Neuronal stem cell (in vitro differentiated cells): ENCODE measurements at regions not wholly inside any gene's neighbourhood (a gene's known extent, or its start where the extent isn't known, plus 50 kb on each side); places are given as distances from the start of the nearest gene placed in this dataset.

ENCODE experiments used
- DNase-seq: peaks from one replicate; pipeline ENCODE4 v3.0.0-alpha.2; 2013; ENCODE audit warnings: low spot score
- H2AFZ ChIP-seq: one replicate; pipeline ENCODE4 v1.6.1; 2013; ENCODE audit warnings: mild to moderate bottlenecking, low read length, inconsistent platforms
- H2AK5ac ChIP-seq: 2 replicates; pipeline ENCODE4 v1.6.1; 2013; ENCODE audit warnings: low read depth, mild to moderate bottlenecking, inconsistent platforms, low read length, moderate library complexity, mixed read lengths
- H2BK120ac ChIP-seq: 2 replicates; pipeline ENCODE4 v1.6.1; 2013; ENCODE audit warnings: low read depth, mild to moderate bottlenecking, inconsistent platforms, low read length, moderate library complexity, mixed read lengths
- H2BK12ac ChIP-seq: one replicate; pipeline ENCODE4 v1.6.1; 2013; ENCODE audit warnings: low read length, inconsistent platforms
- H2BK15ac ChIP-seq: 2 replicates; pipeline ENCODE4 v1.6.1; 2013; ENCODE audit warnings: mild to moderate bottlenecking, low read length, inconsistent platforms, mixed read lengths
- H2BK5ac ChIP-seq: one replicate; pipeline ENCODE4 v1.6.1; 2013; ENCODE audit warnings: inconsistent platforms, mild to moderate bottlenecking, low read length, moderate library complexity
- H3K14ac ChIP-seq: one replicate; pipeline ENCODE4 v1.6.1; 2013; ENCODE audit warnings: low read length, inconsistent platforms
- H3K18ac ChIP-seq: 2 replicates; pipeline ENCODE4 v1.6.1; 2013; ENCODE audit warnings: low read length, inconsistent platforms
- H3K23ac ChIP-seq: 2 replicates; pipeline ENCODE4 v1.6.1; 2013; ENCODE audit warnings: low read depth, mild to moderate bottlenecking, mixed read lengths, low read length, inconsistent platforms; ENCODE audit not compliant: poor library complexity
- H3K27ac ChIP-seq: replicated peaks from 3 replicates; pipeline ENCODE4 v1.5.1; 2013; ENCODE audit warnings: low read length, inconsistent platforms
- H3K27me3 ChIP-seq, 3 experiments: 2 replicates each; pipeline ENCODE4 v1.6.1; 2013; ENCODE audit warnings: low read length in 3 of 3, mild to moderate bottlenecking in 2 of 3, inconsistent platforms in 1 of 3, low read depth in 1 of 3, mixed read lengths in 1 of 3, moderate library complexity in 1 of 3; ENCODE audit not compliant: control insufficient read depth in 3 of 3, insufficient read depth in 3 of 3
- H3K36me3 ChIP-seq, 2 donors: replicated peaks in 1 of 2; 2 replicates each; pipeline ENCODE4 v1.6.1; 2013; ENCODE audit warnings: low read length in 2 of 2; ENCODE audit not compliant: control insufficient read depth in 2 of 2, insufficient read depth in 2 of 2
- H3K4ac ChIP-seq: 2 replicates; pipeline ENCODE4 v1.6.1; 2013; ENCODE audit warnings: inconsistent platforms, mild to moderate bottlenecking, low read length, moderate library complexity
- H3K4me1 ChIP-seq, 2 donors: 1 replicate in 1 of 2; 2 replicates in 1 of 2; pipeline ENCODE4 v1.6.1; 2013; ENCODE audit warnings: low read length in 2 of 2, low read depth in 1 of 2; ENCODE audit not compliant: control insufficient read depth in 2 of 2, insufficient read depth in 1 of 2
- H3K4me2 ChIP-seq: one replicate; pipeline ENCODE4 v1.6.1; 2013; ENCODE audit warnings: mild to moderate bottlenecking, low read length, inconsistent platforms; ENCODE audit not compliant: insufficient read depth, poor library complexity, severe bottlenecking
- H3K4me3 ChIP-seq, 2 donors: 2 replicates each; pipeline ENCODE4 v1.5.1; 2013; ENCODE audit warnings: low read length in 2 of 2, mild to moderate bottlenecking in 2 of 2, inconsistent platforms in 1 of 2, moderate library complexity in 1 of 2
- H3K79me1 ChIP-seq: one replicate; pipeline ENCODE4 v1.6.1; 2013; ENCODE audit warnings: low read depth, mild to moderate bottlenecking, inconsistent platforms, low read length, moderate library complexity
- H3K9ac ChIP-seq: one replicate; pipeline ENCODE4 v1.6.1; 2013; ENCODE audit warnings: mild to moderate bottlenecking, low read depth, low read length, inconsistent platforms; ENCODE audit not compliant: poor library complexity
- H3K9me3 ChIP-seq, 2 donors: replicated peaks in 1 of 2; 2 replicates each; pipeline versions ENCODE3 to v1.6.1; 2013; ENCODE audit warnings: low read length in 2 of 2, mild to moderate bottlenecking in 2 of 2, inconsistent platforms in 1 of 2, low read depth in 1 of 2, mixed read lengths in 1 of 2, moderate library complexity in 1 of 2; ENCODE audit not compliant: control insufficient read depth in 2 of 2, insufficient read depth in 1 of 2
- H4K8ac ChIP-seq: one replicate; pipeline ENCODE4 v1.6.1; 2013; ENCODE audit warnings: low read depth, mild to moderate bottlenecking, inconsistent platforms, low read length, moderate library complexity
- H4K91ac ChIP-seq: one replicate; pipeline ENCODE4 v1.6.1; 2013; ENCODE audit warnings: low read length, low read depth, mild to moderate bottlenecking, inconsistent platforms; ENCODE audit not compliant: poor library complexity
- WGBS, 2 donors: extraction: QIAGEN DNeasy Blood & Tissue Kit; methylation state at CpG; one replicate each; pipeline ENCODE4 v1.1.7; 2013; ENCODE audit warnings: missing lambda C conversion rate in 2 of 2, mixed read lengths in 1 of 2; ENCODE audit not compliant: insufficient read length in 2 of 2, insufficient replicate concordance in 1 of 2; ENCODE audit errors: extremely low coverage in 2 of 2; 5-methylcytosine and 5-hydroxymethylcytosine counted together

DNA sequence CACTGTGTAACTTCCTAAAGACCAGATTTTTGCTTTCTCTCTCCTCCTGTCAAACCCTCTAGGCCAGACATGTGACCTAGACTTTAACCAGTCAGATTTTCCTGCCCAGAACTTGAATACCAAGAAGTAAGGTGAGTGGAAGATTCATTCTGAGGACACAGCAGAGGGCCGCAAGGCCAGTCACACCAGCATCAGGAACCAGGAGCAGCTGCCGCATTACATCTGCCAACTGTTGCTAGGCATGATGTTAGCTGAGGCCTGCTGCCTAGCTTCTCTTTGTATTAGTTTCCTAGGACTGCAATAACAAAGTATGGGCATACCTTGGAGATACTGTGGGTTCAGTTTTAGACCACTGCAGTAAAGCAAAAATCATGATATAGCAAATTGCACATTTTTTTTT, 101.9 kb upstream of the BMP4 start:
- WGBS, 2 donors, result no CpG with 5 or more reads among the region's 2 CpGs
- Histone ChIP-seq H3K36me3 (no peaks in the 10 kb centered on the region), H2AK5ac (no peak overlapping the region), H4K8ac (no peak overlapping the region), H3K4me2 (no peak overlapping the region), H3K27me3 (no peaks in the 10 kb centered on the region), H3K4me3 (no peak overlapping the region), H2AFZ (no peak overlapping the region), H3K4me1 (no peaks in the 10 kb centered on the region), H3K4ac (no peak overlapping the region), H3K14ac (no peak overlapping the region), H3K23ac (no peak overlapping the region), H3K9ac (no peak overlapping the region), H4K91ac (no peak overlapping the region), H3K27ac (no peak overlapping the region), H3K79me1 (no peaks in the 10 kb centered on the region), H3K9me3 (no peaks in the 10 kb centered on the region), H2BK120ac (no peak overlapping the region), H2BK12ac (no peak overlapping the region), H2BK15ac (no peak overlapping the region), H3K18ac (no peak overlapping the region), H2BK5ac (no peak overlapping the region)
- DNase-seq, result no peak

DNA sequence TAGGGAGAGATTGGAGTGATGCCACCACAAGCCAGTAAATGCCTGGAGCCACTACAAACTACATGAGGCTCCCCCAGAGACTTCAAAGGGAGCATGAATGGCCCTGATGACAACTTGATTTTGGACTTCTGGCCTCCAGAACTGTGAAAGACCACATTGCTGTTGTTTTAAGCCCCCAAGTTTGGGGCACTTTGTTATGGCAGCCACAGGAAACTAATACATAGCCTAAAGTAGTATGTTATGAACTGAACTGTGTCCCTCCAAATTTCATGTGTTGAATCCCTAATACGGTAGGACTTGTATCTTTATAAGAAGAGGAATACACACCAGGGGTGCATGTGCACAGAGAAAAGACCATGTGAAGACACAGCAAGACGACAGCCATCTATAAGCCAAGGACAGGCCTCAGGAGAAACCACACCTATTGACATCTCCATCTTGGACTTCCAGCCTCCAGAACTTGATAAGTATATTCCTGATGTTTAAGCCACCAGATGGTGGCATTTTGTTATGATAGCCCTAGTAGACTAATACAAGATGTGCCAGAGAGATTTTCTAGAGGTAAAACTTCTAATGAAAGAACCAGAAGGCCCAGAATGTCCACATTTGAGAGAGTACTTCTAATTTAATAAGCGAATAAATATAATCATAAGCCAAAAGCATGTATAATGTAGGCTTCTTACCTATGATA, 127.1 kb upstream of the BMP4 start:
- no peak for DNase-seq
- Histone ChIP-seq H2BK12ac (no peak overlapping the region), H4K91ac (no peak overlapping the region), H3K4ac (no peak overlapping the region), H3K4me2 (no peak overlapping the region), H2BK120ac (no peak overlapping the region), H2AFZ (no peak overlapping the region), H3K79me1 (no peaks in the 10 kb centered on the region), H3K9me3 (no peaks in the 10 kb centered on the region), H3K4me3 (no peak overlapping the region), H3K9ac (no peak overlapping the region), H3K18ac (no peak overlapping the region), H3K14ac (no peak overlapping the region), H4K8ac (no peak overlapping the region), H2BK15ac (no peak overlapping the region), H3K4me1 (no peaks in the 10 kb centered on the region), H2AK5ac (no peak overlapping the region), H3K27me3 (no peaks in the 10 kb centered on the region), H3K23ac (no peak overlapping the region), H3K36me3 (no peaks in the 10 kb centered on the region), H3K27ac (no peak overlapping the region), H2BK5ac (no peak overlapping the region)
- WGBS, 2 donors, result no CpG with 5 or more reads among the region's 3 CpGs

DNA sequence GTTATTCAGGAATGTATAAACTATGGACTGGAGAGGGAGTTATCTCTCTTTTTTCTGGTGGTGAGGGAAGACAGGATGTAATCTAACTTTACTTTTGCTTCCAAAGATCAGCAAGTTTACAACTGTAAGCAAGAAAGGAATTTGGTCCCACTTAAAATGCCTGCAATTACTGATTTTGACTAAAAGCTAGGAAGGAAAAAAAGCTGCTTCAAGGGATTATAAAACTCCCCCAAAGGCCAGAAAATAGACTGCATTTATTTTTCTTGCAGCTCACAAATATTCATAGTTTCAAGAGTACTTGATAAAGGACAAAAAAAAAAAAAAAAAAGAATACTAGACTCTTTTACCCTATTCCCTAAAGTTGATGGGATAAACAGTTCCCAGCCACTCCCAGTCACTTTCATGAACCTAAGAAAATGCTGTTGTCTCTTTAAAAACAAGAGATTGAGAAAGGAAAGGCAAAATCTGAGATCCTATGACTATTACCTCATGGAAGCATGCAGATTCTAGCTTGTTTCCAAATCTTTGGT, 128.7 kb upstream of the BMP4 start:
- Histone ChIP-seq H3K36me3 (no peaks in the 10 kb centered on the region), H2BK12ac (no peak overlapping the region), H3K27ac (no peak overlapping the region), H3K4me2 (no peak overlapping the region), H3K9me3 (no peaks in the 10 kb centered on the region), H3K9ac (no peak overlapping the region), H3K79me1 (no peaks in the 10 kb centered on the region), H4K91ac (no peak overlapping the region), H4K8ac (no peak overlapping the region), H3K4me3 (no peak overlapping the region), H3K4me1 (no peaks in the 10 kb centered on the region), H3K4ac (no peak overlapping the region), H2AK5ac (no peak overlapping the region), H2AFZ (no peak overlapping the region), H3K14ac (no peak overlapping the region), H2BK120ac (no peak overlapping the region), H3K23ac (no peak overlapping the region), H3K27me3 (no peaks in the 10 kb centered on the region), H2BK15ac (no peak overlapping the region), H2BK5ac (no peak overlapping the region), H3K18ac (no peak overlapping the region)
- no peak for DNase-seq

DNA sequence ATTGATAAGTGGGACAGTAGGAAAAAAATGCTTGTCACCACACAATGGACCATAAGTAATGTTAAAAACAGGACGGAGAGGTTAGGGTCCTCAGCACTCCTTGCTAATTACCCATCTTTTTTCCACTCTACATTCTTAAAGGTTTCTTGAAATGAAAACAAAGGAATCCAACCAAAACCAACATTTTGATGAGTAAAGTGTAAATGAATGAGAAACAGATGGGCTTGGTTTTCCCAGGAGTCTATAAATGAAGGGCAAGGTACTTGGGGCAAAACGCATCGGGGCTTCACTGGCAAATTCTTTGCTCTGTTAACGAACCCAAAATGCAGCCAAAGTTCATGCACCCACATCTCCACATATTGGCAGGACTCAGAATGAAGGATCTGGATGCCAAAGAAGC, 129.2 kb upstream of the BMP4 start:
- Histone ChIP-seq H4K8ac (no peak overlapping the region), H2BK5ac (no peak overlapping the region), H3K27ac (no peak overlapping the region), H3K18ac (no peak overlapping the region), H3K4me3 (no peak overlapping the region), H3K9ac (no peak overlapping the region), H2AK5ac (no peak overlapping the region), H3K4me2 (no peak overlapping the region), H2BK12ac (no peak overlapping the region), H3K27me3 (no peaks in the 10 kb centered on the region), H2BK120ac (no peak overlapping the region), H3K14ac (no peak overlapping the region), H3K4me1 (no peaks in the 10 kb centered on the region), H3K36me3 (no peaks in the 10 kb centered on the region), H3K9me3 (no peaks in the 10 kb centered on the region), H4K91ac (no peak overlapping the region), H3K23ac (no peak overlapping the region), H3K79me1 (no peaks in the 10 kb centered on the region), H2AFZ (no peak overlapping the region), H3K4ac (no peak overlapping the region), H2BK15ac (no peak overlapping the region)
- no peak for DNase-seq
- no CpG with 5 or more reads among the region's 4 CpGs for WGBS, 2 donors
